Spleen (tissue), 7 donors: ENCODE measurements at regions not wholly inside any gene's neighbourhood (a gene's known extent, or its start where the extent isn't known, plus 50 kb on each side); places are given as distances from the start of the nearest gene placed in this dataset.

ENCODE experiments used
- POLR2AphosphoS5 ChIP-seq, 3 donors: sonication (generic); formaldehyde crosslinking; IDR thresholded peaks; one replicate each; pipeline ENCODE4 v1.5.1; 2017; ENCODE audit warnings: antibody characterized with exemption in 3 of 3
- TF ChIP-seq, protein P1 (sequence below), 11 experiments: fragments of 200-600 bp in 7 of 11; fragments of 450-650 bp in 4 of 11; sonication (generic) in 4 of 11; IDR thresholded peaks in 8 of 11; conservative IDR thresholded peaks in 3 of 11; 1 replicate in 7 of 11; 2 replicates in 4 of 11; pipeline versions ENCODE4 v1.4.0 to v1.8.0; 2016 to 2021; ENCODE audit warnings: antibody characterized with exemption in 11 of 11, inconsistent platforms in 4 of 11, mild to moderate bottlenecking in 1 of 11
- donor health status: DM: no; HTN: no; CAD: no; lungs with moderate emphysema.
- donor health status: DM: no; HTN: no; CAD: no.
- donor health status: DM: no; HTN: no; CAD: no.

- TF ChIP-seq, protein P1, sequence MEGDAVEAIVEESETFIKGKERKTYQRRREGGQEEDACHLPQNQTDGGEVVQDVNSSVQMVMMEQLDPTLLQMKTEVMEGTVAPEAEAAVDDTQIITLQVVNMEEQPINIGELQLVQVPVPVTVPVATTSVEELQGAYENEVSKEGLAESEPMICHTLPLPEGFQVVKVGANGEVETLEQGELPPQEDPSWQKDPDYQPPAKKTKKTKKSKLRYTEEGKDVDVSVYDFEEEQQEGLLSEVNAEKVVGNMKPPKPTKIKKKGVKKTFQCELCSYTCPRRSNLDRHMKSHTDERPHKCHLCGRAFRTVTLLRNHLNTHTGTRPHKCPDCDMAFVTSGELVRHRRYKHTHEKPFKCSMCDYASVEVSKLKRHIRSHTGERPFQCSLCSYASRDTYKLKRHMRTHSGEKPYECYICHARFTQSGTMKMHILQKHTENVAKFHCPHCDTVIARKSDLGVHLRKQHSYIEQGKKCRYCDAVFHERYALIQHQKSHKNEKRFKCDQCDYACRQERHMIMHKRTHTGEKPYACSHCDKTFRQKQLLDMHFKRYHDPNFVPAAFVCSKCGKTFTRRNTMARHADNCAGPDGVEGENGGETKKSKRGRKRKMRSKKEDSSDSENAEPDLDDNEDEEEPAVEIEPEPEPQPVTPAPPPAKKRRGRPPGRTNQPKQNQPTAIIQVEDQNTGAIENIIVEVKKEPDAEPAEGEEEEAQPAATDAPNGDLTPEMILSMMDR (IDR thresholded peaks at IDR 0.05 in 8 of 11, conservative IDR thresholded peaks at IDR 0.05 in 3 of 11) = no peak
- TF ChIP-seq POLR2AphosphoS5 (IDR thresholded peaks at IDR 0.05) = no peak
These were observed 671.5 kb downstream of the MED13L start for GRCh38 chr12:115606040-115606439.
